Right lobe of liver (tissue), 6 donors: ENCODE measurements at regions not wholly inside any gene's neighbourhood (a gene's known extent, or its start where the extent isn't known, plus 50 kb on each side); places are given as distances from the start of the nearest gene placed in this dataset.

Experiments used
- ATAC-seq, 4 donors: fragments of 200-7000 bp; cut with Tn5 transposase; one replicate each; pipeline ENCODE4 v1.9.1; 2020; ENCODE audit warnings: mild to moderate bottlenecking in 4 of 4, moderate library complexity in 4 of 4
- DNase-seq, 3 donors: peaks; one replicate each; pipeline ENCODE4 v3.0.0-alpha.2; 2020
- H3K27ac ChIP-seq, 3 donors: fragments of 200-600 bp; one replicate each; pipeline ENCODE4 v1.8.0; 2022
- H3K27me3 ChIP-seq, 2 donors: fragments of 200-600 bp; one replicate each; pipeline ENCODE4 v1.8.0; 2022
- H3K36me3 ChIP-seq, 4 donors: fragments of 200-600 bp; sonication (generic) in 1 of 4; one replicate each; pipeline versions ENCODE4 v1.5.1 to v1.8.0; 2017 to 2022; ENCODE audit warnings: control low read depth in 1 of 4
- H3K4me1 ChIP-seq, 4 donors: fragments of 200-600 bp; sonication (generic) in 1 of 4; one replicate each; pipeline versions ENCODE4 v1.5.1 to v1.8.0; 2017 to 2022; ENCODE audit warnings: control low read depth in 1 of 4
- H3K4me3 ChIP-seq, 3 donors: fragments of 200-600 bp; one replicate each; pipeline ENCODE4 v1.8.0; 2022
- H3K9me3 ChIP-seq, 4 donors: fragments of 200-600 bp; sonication (generic) in 1 of 4; one replicate each; pipeline versions ENCODE4 v1.5.1 to v1.8.0; 2017 to 2022; ENCODE audit warnings: control low read depth in 1 of 4
- POLR2A ChIP-seq: fragments of 450-650 bp; IDR thresholded peaks from one replicate; pipeline ENCODE4 v1.6.1; 2017; ENCODE audit warnings: antibody characterized with exemption, mild to moderate bottlenecking
- WGBS: methylation state at CpG from one replicate; pipeline ENCODE4 v1.1.6; 2018; ENCODE audit warnings: low coverage, low lambda C conversion rate; ENCODE audit not compliant: insufficient coverage; ENCODE audit errors: missing lambda C conversion rate; 5-methylcytosine and 5-hydroxymethylcytosine counted together
- intact Hi-C, 2 donors: fragments of 100-400 bp; cut with DNase I; formaldehyde crosslinking; loops; one replicate each; pipeline versions ENCODE4 v1.11.2 to v1.14.1; 2022
- TF ChIP-seq, protein P1 (sequence below), 4 donors: fragments of 200-600 bp in 3 of 4; fragments of 450-650 bp in 1 of 4; IDR thresholded peaks; one replicate each; pipeline versions ENCODE4 v1.5.1 to v1.8.0; 2016 to 2022; ENCODE audit warnings: antibody characterized with exemption in 4 of 4, mild to moderate bottlenecking in 2 of 4
- donor health status: DM: no; HTN: yes; CAD: no.
- donor health status: DM: no; HTN: no; CAD: no.
- donor health status: DM: no; HTN: no; CAD: no.
- donor health status: DM: no; HTN: yes; CAD: no.
- donor health status: DM: no; HTN: yes; CAD: no.

DNA sequence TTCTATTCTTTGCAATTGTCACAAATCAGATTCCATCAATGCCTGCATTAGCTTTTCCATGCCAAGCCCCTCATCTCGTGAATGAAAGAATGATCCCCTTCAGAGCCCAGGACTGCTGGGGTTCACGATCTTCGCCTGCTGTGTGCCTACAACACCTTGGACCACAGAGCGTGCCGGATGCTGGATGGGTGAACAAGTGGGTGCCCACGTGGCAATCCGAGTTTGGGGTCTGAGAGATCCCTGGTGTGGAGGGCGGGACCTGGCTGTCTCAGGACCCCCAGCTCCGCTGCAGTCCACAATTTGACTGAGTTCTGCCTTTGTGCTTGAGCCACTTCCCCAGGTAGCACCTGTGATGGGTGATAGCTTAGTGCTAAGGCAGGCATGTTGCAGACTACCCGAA lies 317.0 kb downstream of the GALR1 start:
- intact Hi-C loops: no loop called here
- 56% methylated on average over 3 of the region's 10 CpGs for WGBS

DNA sequence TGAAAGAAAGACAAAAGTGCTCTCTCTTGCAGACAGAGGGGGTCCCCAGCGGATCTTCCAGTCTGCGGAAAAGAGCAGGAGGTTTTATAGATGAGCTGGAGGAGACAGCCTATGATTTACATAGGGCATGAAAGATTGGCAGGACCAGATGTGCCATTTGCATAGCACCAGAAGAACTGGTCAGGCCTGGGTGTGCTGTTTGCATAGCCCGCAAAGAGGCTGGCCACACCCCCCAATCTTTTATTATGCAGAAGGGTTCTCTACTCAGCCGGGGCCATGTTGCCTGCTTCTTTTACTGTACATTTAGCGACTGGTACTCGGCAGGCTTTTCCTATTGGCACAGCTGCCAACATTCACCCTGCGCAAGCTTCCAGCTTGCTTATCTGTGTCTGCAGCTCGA lies 317.6 kb downstream of the GALR1 start:
- 51% methylated on average over 8 of the region's 8 CpGs for WGBS

More for the DNA sequence above, 317.0 kb downstream of the GALR1 start:
- H3K4me3 ChIP-seq: no peak overlapping the region
- H3K4me1 ChIP-seq: no peaks in the 10 kb centered on the region
- DNase-seq (no peak), ATAC-seq (no peak)
- TF ChIP-seq, protein P1, sequence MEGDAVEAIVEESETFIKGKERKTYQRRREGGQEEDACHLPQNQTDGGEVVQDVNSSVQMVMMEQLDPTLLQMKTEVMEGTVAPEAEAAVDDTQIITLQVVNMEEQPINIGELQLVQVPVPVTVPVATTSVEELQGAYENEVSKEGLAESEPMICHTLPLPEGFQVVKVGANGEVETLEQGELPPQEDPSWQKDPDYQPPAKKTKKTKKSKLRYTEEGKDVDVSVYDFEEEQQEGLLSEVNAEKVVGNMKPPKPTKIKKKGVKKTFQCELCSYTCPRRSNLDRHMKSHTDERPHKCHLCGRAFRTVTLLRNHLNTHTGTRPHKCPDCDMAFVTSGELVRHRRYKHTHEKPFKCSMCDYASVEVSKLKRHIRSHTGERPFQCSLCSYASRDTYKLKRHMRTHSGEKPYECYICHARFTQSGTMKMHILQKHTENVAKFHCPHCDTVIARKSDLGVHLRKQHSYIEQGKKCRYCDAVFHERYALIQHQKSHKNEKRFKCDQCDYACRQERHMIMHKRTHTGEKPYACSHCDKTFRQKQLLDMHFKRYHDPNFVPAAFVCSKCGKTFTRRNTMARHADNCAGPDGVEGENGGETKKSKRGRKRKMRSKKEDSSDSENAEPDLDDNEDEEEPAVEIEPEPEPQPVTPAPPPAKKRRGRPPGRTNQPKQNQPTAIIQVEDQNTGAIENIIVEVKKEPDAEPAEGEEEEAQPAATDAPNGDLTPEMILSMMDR (IDR thresholded peaks at IDR 0.05): no peak
- TF ChIP-seq POLR2A: no peak
- no peaks in the 10 kb centered on the region for H3K36me3 ChIP-seq
- H3K27me3 ChIP-seq: no peaks in the 10 kb centered on the region
- H3K27ac ChIP-seq: no peak overlapping the region
- no peaks in the 10 kb centered on the region for H3K9me3 ChIP-seq

DNA sequence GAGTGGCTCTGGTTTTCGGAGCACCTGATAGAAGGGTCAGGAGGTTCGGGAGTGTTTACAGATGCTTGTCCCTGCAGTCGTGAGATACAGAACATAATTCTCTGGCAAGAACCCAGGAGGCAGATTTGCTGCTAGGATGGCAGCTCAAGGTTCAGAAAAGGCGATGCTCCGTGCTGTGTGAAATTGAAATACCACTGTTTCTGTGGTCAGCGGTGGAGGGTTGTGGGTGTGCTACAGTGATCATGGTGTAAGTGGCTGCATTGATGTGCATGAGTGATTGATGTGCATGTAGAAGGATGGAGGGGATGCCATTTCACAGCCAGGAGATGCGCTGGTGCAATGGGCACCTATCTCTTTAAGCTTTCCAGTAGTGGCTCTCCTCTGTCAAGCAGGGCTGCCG lies 322.1 kb downstream of the GALR1 start:
- H3K4me3 ChIP-seq: no peak overlapping the region
- H3K4me1 ChIP-seq: no peaks in the 10 kb centered on the region
- no peaks in the 10 kb centered on the region for H3K36me3 ChIP-seq
- no peak overlapping the region for H3K27ac ChIP-seq
- intact Hi-C loops: no loop called here
- H3K27me3 ChIP-seq: no peaks in the 10 kb centered on the region
- H3K9me3 ChIP-seq: no peaks in the 10 kb centered on the region
- DNase-seq: no peak
- no peak for ATAC-seq
- TF ChIP-seq, protein P1 (IDR thresholded peaks at IDR 0.05): no peak
- no peak for TF ChIP-seq POLR2A
- WGBS: 63% methylated on average over 7 of the region's 8 CpGs

More for the DNA sequence above, 317.6 kb downstream of the GALR1 start:
- Histone ChIP-seq H3K4me1 (no peaks in the 10 kb centered on the region), H3K27ac (no peak overlapping the region), H3K36me3 (no peaks in the 10 kb centered on the region), H3K4me3 (no peak overlapping the region), H3K9me3 (no peaks in the 10 kb centered on the region), H3K27me3 (no peaks in the 10 kb centered on the region)
- intact Hi-C loops: no loop called here
- ATAC-seq (no peak), DNase-seq (no peak)
- TF ChIP-seq, protein P1 (IDR thresholded peaks at IDR 0.05): no peak
- TF ChIP-seq POLR2A: no peak

DNA sequence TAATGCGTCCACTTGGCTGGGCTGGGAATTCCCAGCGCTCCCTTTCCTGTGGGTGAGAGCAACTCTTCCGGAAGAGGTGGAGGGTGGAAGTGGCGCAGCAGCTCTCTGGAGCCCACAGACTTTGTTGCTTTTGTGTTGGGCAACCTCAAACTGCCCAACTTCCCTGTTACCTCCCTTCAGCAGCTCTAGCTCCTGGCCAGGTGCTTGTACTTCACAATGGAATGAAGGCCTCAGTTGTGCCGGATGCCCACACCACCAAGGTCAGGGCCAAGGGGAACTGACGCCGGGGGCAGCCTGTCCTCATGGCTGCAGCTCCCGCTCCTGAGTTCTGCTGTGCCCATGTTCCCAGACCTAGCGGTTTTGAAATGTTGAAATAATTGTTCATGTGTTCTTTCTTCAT lies 322.9 kb downstream of the GALR1 start:
- DNase-seq (no peak), ATAC-seq (no peak)
- TF ChIP-seq POLR2A: no peak
- TF ChIP-seq, protein P1 (IDR thresholded peaks at IDR 0.05): no peak
- Histone ChIP-seq H3K9me3 (no peaks in the 10 kb centered on the region), H3K4me3 (no peak overlapping the region), H3K4me1 (no peaks in the 10 kb centered on the region), H3K36me3 (no peaks in the 10 kb centered on the region), H3K27me3 (no peaks in the 10 kb centered on the region), H3K27ac (no peak overlapping the region)
- WGBS: 58% methylated on average over 6 of the region's 9 CpGs
- intact Hi-C loops: no loop called here

DNA sequence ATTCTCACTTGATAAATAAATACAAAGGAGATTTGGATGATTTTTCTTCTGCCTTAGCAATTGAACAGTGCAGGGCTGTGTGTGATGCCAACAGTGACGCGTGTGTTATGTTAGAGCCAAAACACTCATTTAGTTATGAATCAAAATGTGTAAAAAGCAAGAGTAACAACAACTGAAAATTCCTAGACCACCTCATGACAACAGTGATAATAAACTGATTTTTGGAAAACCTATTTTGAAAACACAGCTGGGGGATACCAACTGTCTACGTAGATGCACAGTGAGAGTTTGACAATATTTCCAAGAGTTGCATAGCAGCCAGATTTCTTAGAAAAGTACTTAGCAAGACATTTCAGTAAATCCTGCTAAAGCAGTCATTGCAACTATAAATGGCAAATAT lies 323.9 kb downstream of the GALR1 start:
- no peak for DNase-seq
- no peak for ATAC-seq
- Histone ChIP-seq H3K27ac (no peak overlapping the region), H3K27me3 (no peaks in the 10 kb centered on the region), H3K36me3 (no peaks in the 10 kb centered on the region), H3K9me3 (no peaks in the 10 kb centered on the region), H3K4me1 (no peaks in the 10 kb centered on the region), H3K4me3 (no peak overlapping the region)
- TF ChIP-seq, protein P1 (IDR thresholded peaks at IDR 0.05): no peak
- TF ChIP-seq POLR2A: no peak
- intact Hi-C loops: no loop called here
- WGBS: 63% methylated on average over 3 of the region's 3 CpGs
